ENCODE measurements at regions not wholly inside any gene's neighbourhood (a gene's known extent, or its start where the extent isn't known, plus 50 kb on each side); places are given as distances from the start of the nearest gene placed in this dataset.
A peak's percentile ranks its signal among the peaks of the same experiment; 100 is the strongest.

DNA sequence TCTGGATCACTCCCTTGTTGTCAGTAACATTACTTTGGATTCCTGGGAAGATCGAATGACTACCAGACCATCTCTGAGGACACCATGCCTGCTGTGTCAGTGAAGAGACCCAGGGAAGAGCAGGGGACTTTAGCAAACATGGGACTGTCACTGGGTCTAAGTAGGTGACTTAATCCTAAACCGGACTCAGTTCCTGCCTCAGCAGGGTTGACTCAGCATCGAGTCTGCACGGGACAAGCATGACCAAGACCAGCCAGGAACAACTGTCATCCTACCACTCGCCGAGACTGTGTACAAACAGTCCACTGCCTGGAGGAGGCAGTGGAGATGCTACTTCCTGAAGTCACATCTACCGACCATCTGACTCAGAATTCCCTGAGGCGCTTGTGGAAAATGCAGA lies 53.2 kb upstream of the RAB4A start:
- peaks cover 5 to 10% of the 10 kb centered on the region in 2 donors for H3K4me1 ChIP-seq (ENCODE audit: control insufficient read depth in 1 of 2, insufficient read depth in 2 of 2, low read length in 2 of 2)
- Mint-ChIP-seq H3K27ac (peak overlapping the region in 3 of 7 donors; percentile 0 to 26 (median 1)), H3K4me1 (peaks cover 6% of the 10 kb centered on the region), H3K36me3 (no peaks in the 10 kb centered on the region), H3K9me3 (no peaks in the 10 kb centered on the region), H3K4me3 (no peak overlapping the region), H3K27me3 (ENCODE audit: low read depth in 3 of 3) (peaks cover 0 to 2% (median 2%) of the 10 kb centered on the region in 3 donors)
- no peaks in the 10 kb centered on the region for H3K36me3 ChIP-seq (replicated peaks in 1 of 2; ENCODE audit: control insufficient read depth in 1 of 2, insufficient read depth in 2 of 2, low read length in 2 of 2)
- H3K9ac ChIP-seq (ENCODE audit: insufficient read depth, low read length, poor library complexity, severe bottlenecking) = no peak overlapping the region
- no peak overlapping the region for H3K27ac ChIP-seq (ENCODE audit: low read depth in 1 of 2, low read length in 2 of 2)
- H4K20me1 ChIP-seq (ENCODE audit: insufficient read depth, low read length) = no peaks in the 10 kb centered on the region
- intact Hi-C loops (cut with micrococcal nuclease) = no loop called here
- peak; percentile 48 to 74 (median 50) for DNase-seq
- H3K9me3 ChIP-seq (replicated peaks in 1 of 2; ENCODE audit: control insufficient read depth in 1 of 2, insufficient read depth in 1 of 2, low read length in 2 of 2) = no peaks in the 10 kb centered on the region
- H3K79me2 ChIP-seq (ENCODE audit: insufficient read depth, low read length) = no peaks in the 10 kb centered on the region
- H2AFZ ChIP-seq (ENCODE audit: insufficient read depth, low read depth, low read length, poor library complexity, severe bottlenecking) = no peak overlapping the region
- no peak overlapping the region for H3K4me3 ChIP-seq (replicated peaks in 1 of 3; ENCODE audit: low read depth in 2 of 3, low read length in 3 of 3)
- 71% methylated on average over 8 of the region's 8 CpGs for WGBS (ENCODE audit: insufficient coverage)
- no peaks in the 10 kb centered on the region for H3K27me3 ChIP-seq (ENCODE audit: control insufficient read depth in 2 of 2, insufficient read depth in 2 of 2, low read length in 2 of 2)
- TF ChIP-seq, protein P1, sequence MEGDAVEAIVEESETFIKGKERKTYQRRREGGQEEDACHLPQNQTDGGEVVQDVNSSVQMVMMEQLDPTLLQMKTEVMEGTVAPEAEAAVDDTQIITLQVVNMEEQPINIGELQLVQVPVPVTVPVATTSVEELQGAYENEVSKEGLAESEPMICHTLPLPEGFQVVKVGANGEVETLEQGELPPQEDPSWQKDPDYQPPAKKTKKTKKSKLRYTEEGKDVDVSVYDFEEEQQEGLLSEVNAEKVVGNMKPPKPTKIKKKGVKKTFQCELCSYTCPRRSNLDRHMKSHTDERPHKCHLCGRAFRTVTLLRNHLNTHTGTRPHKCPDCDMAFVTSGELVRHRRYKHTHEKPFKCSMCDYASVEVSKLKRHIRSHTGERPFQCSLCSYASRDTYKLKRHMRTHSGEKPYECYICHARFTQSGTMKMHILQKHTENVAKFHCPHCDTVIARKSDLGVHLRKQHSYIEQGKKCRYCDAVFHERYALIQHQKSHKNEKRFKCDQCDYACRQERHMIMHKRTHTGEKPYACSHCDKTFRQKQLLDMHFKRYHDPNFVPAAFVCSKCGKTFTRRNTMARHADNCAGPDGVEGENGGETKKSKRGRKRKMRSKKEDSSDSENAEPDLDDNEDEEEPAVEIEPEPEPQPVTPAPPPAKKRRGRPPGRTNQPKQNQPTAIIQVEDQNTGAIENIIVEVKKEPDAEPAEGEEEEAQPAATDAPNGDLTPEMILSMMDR (IDR thresholded peaks at IDR 0.05) = no peak
- H3K4me2 ChIP-seq (replicated peaks; ENCODE audit: extremely low read depth, low read length, poor library complexity, severe bottlenecking) = no peak overlapping the region

DNA sequence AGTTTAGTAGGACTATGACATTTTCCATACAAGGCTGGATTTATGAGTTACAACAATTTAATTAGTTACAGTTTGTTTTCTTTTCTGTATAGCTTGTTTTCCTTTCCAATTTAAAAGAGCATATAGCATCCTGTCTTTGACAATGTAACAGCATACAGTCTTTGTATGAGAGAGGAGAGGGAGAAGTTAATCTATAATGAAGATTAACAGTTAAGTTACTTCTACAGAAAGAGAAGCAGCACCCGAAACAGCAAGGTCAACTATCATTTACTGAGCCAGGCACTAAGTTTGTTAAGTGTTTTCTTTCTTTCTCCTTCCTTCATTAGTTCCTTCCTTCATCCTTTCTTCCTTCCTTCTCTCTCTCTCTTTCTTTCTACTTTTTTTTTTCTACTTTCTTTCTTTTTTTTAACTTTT lies 52.3 kb upstream of the RAB4A start:
- H3K4me2 ChIP-seq (replicated peaks; ENCODE audit: extremely low read depth, low read length, poor library complexity, severe bottlenecking) = no peak overlapping the region
- H3K27me3 Mint-ChIP-seq (ENCODE audit: low read depth in 3 of 3) = peaks cover 0 to 2% (median 2%) of the 10 kb centered on the region in 3 donors
- no peak overlapping the region for H3K9ac ChIP-seq (ENCODE audit: insufficient read depth, low read length, poor library complexity, severe bottlenecking)
- no peaks in the 10 kb centered on the region for H3K36me3 ChIP-seq (replicated peaks in 1 of 2; ENCODE audit: control insufficient read depth in 1 of 2, insufficient read depth in 2 of 2, low read length in 2 of 2)
- no peak for DNase-seq
- no CpG with 5 or more reads among the region's 1 CpG for WGBS (ENCODE audit: insufficient coverage)
- no peak overlapping the region for H3K4me3 ChIP-seq (replicated peaks in 1 of 3; ENCODE audit: low read depth in 2 of 3, low read length in 3 of 3)
- TF ChIP-seq, protein P1 (IDR thresholded peaks at IDR 0.05) = no peak
- no peaks in the 10 kb centered on the region for H3K79me2 ChIP-seq (ENCODE audit: insufficient read depth, low read length)
- intact Hi-C loops (cut with micrococcal nuclease) = no loop called here
- no peaks in the 10 kb centered on the region for H4K20me1 ChIP-seq (ENCODE audit: insufficient read depth, low read length)
- no peaks in the 10 kb centered on the region for H3K9me3 Mint-ChIP-seq
- H3K4me3 Mint-ChIP-seq = no peak overlapping the region
- H3K9me3 ChIP-seq (replicated peaks in 1 of 2; ENCODE audit: control insufficient read depth in 1 of 2, insufficient read depth in 1 of 2, low read length in 2 of 2) = no peaks in the 10 kb centered on the region
- peaks cover 5 to 10% of the 10 kb centered on the region in 2 donors for H3K4me1 ChIP-seq (ENCODE audit: control insufficient read depth in 1 of 2, insufficient read depth in 2 of 2, low read length in 2 of 2)
- peaks cover 6% of the 10 kb centered on the region for H3K4me1 Mint-ChIP-seq
- no peak overlapping the region for H3K27ac ChIP-seq (ENCODE audit: low read depth in 1 of 2, low read length in 2 of 2)
- no peaks in the 10 kb centered on the region for H3K27me3 ChIP-seq (ENCODE audit: control insufficient read depth in 2 of 2, insufficient read depth in 2 of 2, low read length in 2 of 2)
- no peak overlapping the region for H2AFZ ChIP-seq (ENCODE audit: insufficient read depth, low read depth, low read length, poor library complexity, severe bottlenecking)
- no peaks in the 10 kb centered on the region for H3K36me3 Mint-ChIP-seq
- no peak overlapping the region for H3K27ac Mint-ChIP-seq

Measured in CD14-positive monocyte (primary cell).